Epithelial cell of prostate (primary cell): ENCODE measurements at regions not wholly inside any gene's neighbourhood (a gene's known extent, or its start where the extent isn't known, plus 50 kb on each side); places are given as distances from the start of the nearest gene placed in this dataset.
"Not testable (repeated sequence)": the region's sequence is repeated elsewhere in the genome, so short reads cannot be mapped to it uniquely, and the experiment has no call there.

ENCODE experiments used
- DNase-seq: peaks from one replicate; pipeline ENCODE4 v3.0.0-alpha.2; 2011; ENCODE audit warnings: low read depth, low spot score
- H3K27ac ChIP-seq: fragments of 450-650 bp; 2 replicates; pipeline ENCODE4 v1.5.1; 2017; ENCODE audit warnings: mild to moderate bottlenecking

- no peak overlapping the region for H3K27ac ChIP-seq
- DNase-seq, result no peak
These were observed 384.9 kb upstream of the PODXL start for GRCh38 chr7:131941291-131941690.

GRCh38 chr7:131940621-131941165 lies 384.3 kb upstream of the PODXL start:
- no peak for DNase-seq
- no peak overlapping the region for H3K27ac ChIP-seq

GRCh38 chr7:131938788-131939187 lies 382.4 kb upstream of the PODXL start:
- H3K27ac ChIP-seq, DNase-seq: not testable (repeated sequence)

GRCh38 chr7:131937868-131938267 lies 381.4 kb upstream of the PODXL start:
- no peak for DNase-seq

GRCh38 chr7:131935180-131935579 lies 378.8 kb upstream of the PODXL start:
- no peak overlapping the region for H3K27ac ChIP-seq
- no peak for DNase-seq

More at GRCh38 chr7:131937868-131938267, 381.4 kb upstream of the PODXL start:
- H3K27ac ChIP-seq, result no peak overlapping the region

GRCh38 chr7:131934452-131934851 lies 378.0 kb upstream of the PODXL start:
- H3K27ac ChIP-seq, result no peak overlapping the region
- DNase-seq, result no peak

DNA sequence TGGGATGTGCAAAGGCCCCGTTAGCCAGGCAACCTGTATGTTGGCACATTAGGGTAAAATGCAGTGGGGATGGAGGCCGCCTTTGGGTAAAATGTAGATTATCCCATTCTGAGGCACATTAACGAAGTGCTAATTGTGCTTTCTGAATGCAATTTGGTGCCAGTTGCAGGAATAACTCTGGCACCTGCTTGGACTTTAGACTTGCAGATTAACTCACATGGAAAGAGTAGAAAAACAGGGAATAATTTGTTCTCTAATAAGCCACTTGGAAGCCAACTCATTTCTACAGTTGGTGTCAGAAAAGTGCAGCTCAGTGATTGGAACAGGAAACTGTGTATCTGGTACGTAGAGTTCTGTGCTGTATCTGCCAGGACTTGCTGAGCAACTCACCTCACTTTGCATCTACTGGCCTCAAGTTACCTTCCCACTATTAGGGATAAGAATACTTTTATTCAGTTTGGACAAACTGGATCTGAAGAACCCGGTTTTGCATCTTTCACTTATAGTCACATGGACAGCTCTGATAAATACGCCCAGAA lies 377.4 kb upstream of the PODXL start:
- no peak overlapping the region for H3K27ac ChIP-seq
- DNase-seq, result no peak

- not testable (repeated sequence) for H3K27ac ChIP-seq, DNase-seq
These were observed 376.8 kb upstream of the PODXL start for GRCh38 chr7:131933219-131933618.

DNA sequence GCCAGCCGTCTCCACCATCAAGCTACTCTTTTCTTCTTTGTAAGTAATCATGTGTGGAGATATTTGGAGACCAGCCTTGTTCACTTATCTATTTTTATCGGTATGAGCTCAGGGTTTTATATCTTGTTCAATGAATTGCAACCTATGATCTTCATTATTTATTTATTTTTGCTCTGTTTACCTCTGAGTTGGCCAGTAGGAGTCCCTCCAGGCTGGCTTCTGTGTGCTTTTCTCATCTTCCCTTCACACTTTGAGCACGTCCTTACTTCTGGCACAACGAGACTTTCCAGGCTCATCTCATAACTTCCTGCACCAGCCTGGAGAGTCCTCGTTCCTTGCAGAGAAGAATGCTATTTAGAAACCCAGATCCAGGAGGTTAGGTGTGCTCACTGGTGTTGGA lies 375.8 kb upstream of the PODXL start:
- DNase-seq, result no peak
- no peak overlapping the region for H3K27ac ChIP-seq

DNA sequence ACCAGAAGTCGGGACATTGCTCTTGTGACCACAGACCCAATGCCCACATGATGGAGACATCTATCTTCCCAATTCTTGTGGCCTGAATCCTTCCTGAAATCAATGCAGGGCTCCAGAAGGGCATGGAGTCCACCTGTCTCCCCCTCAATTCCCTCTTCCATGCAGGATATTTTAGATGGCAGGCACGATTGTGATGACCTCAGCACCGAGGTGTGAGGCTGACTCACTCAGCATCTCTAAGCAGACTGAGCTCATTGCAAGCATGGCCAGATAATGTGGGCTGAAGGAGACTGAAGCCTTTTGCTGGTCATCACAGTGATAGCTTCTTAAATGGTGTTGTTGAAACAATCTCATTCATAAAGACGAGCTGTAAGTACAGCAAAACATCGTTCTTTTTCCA lies 374.9 kb upstream of the PODXL start:
- DNase-seq, result no peak
- no peak overlapping the region for H3K27ac ChIP-seq

- no peak overlapping the region for H3K27ac ChIP-seq
- no peak for DNase-seq
These were observed 373.2 kb upstream of the PODXL start for GRCh38 chr7:131929632-131930031.

GRCh38 chr7:131927770-131928423 lies 371.5 kb upstream of the PODXL start:
- no peak for DNase-seq
- no peak overlapping the region for H3K27ac ChIP-seq

DNA sequence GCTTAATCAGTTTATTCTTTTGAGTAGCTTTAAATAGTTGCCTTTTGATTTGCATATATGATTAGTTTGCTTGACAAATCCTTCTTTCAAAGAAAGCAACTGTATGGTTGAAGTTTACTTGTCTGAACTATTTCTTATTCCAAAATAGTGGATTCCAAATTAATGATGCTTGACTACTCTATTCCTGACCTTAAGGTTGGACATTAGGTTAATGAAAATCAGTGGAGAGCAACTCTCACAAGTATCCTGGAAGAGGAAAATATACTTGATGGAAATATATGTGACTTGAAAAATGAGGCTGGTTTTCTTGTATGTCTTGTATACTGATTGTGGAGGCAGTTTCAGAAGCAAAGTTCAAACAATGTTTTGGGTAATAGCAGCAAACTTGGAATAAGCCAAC lies 369.2 kb upstream of the PODXL start:
- no peak overlapping the region for H3K27ac ChIP-seq
- no peak for DNase-seq

DNA sequence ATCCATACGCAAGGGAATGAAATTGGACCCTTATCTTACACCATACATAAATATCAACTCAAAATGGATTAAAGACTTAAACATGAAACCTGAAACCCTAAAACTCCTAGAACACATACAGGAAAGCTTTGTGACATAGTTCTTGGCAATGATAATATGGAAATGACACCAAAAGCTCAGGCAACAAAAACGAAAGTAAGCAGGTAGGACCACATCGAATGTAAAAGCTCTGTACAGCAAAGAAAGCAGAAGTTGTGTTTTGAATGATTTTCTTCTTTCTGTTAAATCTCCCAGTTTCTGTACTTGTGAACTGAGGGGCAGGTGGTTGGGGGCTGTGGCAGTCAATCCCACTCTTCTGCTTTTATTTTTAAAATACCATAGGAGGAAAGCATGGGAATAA lies 368.4 kb upstream of the PODXL start:
- no peak for DNase-seq
- H3K27ac ChIP-seq, result no peak overlapping the region

- not testable (repeated sequence) for H3K27ac ChIP-seq
These were observed 366.5 kb upstream of the PODXL start for GRCh38 chr7:131922948-131923347.

DNA sequence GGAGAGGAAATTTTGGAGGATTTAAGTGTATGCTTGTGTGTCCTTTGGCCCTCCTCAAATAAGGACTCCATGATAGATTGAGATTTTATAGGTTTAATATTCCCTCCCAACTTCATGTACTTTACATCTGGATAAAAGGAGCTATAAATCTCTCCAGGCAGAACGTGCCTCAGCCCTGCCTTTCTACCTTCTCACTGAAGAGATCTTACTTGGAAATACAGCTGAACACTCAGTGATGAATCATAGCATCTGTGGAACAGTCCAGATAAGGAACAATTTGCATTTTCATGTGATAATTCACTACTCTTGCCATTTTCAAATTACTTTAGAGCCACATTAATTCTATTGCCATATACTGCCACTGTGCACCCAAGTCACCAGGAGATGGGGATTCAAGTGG lies 364.6 kb upstream of the PODXL start:
- no peak overlapping the region for H3K27ac ChIP-seq
- DNase-seq, result no peak

More at GRCh38 chr7:131922948-131923347, 366.5 kb upstream of the PODXL start:
- not testable (repeated sequence) for DNase-seq

- H3K27ac ChIP-seq, result no peak overlapping the region
- DNase-seq, result no peak
These were observed 363.7 kb upstream of the PODXL start for GRCh38 chr7:131919920-131920709.

DNA sequence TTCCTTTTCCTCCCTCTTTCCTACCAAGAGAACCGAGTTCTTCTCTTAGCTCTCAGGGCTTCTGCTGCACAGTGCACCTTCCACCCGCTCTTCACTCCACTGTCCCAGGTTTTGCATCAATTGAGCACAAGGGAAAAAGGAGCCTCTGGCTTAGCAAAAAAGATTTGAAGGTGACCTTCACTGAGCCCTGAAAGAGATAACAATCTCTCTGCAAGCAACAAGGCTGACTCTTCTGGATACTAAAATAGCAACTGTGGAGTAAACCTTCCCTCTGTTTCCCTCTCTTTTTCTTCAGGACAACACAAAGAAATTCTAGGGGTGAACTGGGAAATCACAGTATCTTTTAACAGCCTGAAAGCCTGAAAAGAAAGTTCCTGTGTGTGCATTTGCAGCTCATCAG lies 354.7 kb upstream of the PODXL start:
- no peak overlapping the region for H3K27ac ChIP-seq
- DNase-seq, result no peak

DNA sequence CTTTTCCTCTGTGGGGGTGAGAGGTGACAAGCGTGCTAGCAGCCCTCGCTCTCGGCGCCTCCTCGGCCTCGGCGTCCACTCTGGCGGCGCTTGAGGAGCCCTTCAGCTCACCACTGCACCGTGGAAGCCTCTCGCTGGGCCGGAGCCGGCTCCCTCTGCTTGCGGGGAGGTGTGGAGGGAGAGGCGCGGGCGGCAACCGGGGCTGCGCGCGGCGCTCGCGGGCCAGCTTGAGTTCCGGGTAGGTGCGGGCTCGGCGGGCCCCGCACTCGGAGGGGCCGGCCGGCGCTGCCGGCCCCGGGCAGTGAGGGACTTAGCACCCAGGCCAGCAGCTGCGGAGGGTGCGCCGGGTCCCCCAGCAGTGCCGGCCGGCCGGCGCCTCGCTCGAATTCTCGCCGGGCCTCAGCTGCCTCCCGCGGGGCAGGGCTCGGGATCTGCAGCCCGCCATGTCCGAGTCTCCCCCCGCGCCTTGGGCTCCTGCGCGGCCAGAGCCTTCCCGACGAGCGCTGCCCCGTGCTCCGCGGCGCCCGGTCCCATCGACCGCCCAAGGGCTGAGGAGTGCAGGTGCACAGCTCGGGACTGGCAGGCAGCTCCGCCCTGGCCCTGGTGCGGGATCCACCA lies 352.8 kb upstream of the PODXL start:
- H3K27ac ChIP-seq, result no peak overlapping the region
- DNase-seq, result no peak

- DNase-seq, result no peak
- no peak overlapping the region for H3K27ac ChIP-seq
These were observed 352.3 kb upstream of the PODXL start for GRCh38 chr7:131908714-131909113.

DNA sequence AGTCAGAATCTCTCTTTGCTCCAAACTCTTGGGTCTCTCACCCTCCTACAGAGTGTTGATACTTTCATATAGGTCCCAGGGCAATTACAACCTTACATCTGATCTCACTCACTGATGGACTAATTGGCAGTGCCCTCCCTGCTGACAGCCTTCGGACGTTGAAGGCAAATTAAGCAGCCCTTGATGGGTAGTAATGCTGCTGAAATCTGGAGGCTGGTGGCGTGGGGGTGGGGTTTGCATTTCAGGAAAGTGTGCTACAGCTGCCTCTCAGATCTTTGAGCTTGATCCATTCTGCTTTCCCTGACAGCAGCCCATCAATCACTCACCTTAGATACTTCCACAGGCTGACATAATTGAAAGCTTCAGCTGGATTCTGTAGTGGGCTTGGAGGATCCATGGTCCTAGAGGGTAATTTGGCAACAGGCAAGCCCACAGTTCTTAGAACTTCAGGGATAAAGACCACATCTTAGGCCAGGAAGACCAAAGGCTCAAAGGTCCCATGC lies 349.1 kb upstream of the PODXL start:
- DNase-seq, result no peak
- H3K27ac ChIP-seq, result no peak overlapping the region
